ENCODE measurements at regions not wholly inside any gene's neighbourhood (a gene's known extent, or its start where the extent isn't known, plus 50 kb on each side); places are given as distances from the start of the nearest gene placed in this dataset.

DNA sequence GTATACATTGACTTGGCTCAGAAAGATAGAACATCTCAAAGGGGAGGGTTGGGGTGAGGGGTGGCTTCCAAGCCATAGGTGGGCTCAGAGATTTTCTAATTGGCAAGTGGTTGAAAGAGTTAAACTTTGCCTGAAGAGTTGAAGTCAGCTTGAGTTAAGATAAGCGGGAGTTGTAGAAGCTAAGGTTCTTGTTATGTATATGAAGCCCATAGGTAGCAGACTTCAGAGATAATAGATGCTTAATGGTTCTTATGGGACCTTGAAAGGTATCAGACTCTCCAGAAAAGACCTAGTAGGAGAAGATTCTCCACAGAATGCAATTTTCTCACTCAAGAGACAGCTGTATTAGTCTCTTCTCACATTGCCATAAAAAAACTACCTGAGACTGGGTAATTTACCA is 599.1 kb upstream of the CPEB2 start:
- TF ChIP-seq EZH2 (IDR thresholded peaks at IDR 0.05; ENCODE audit: low read length, unreplicated experiment) (no peak), EZH2phosphoT487 (IDR thresholded peaks at IDR 0.05; ENCODE audit: borderline replicate concordance, low read length) (no peak)
- TF ChIP-seq, protein P1, sequence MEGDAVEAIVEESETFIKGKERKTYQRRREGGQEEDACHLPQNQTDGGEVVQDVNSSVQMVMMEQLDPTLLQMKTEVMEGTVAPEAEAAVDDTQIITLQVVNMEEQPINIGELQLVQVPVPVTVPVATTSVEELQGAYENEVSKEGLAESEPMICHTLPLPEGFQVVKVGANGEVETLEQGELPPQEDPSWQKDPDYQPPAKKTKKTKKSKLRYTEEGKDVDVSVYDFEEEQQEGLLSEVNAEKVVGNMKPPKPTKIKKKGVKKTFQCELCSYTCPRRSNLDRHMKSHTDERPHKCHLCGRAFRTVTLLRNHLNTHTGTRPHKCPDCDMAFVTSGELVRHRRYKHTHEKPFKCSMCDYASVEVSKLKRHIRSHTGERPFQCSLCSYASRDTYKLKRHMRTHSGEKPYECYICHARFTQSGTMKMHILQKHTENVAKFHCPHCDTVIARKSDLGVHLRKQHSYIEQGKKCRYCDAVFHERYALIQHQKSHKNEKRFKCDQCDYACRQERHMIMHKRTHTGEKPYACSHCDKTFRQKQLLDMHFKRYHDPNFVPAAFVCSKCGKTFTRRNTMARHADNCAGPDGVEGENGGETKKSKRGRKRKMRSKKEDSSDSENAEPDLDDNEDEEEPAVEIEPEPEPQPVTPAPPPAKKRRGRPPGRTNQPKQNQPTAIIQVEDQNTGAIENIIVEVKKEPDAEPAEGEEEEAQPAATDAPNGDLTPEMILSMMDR (conservative IDR thresholded peaks at IDR 0.05; ENCODE audit: low read depth, low read length) = no peak
